ENCODE measurements at regions not wholly inside any gene's neighbourhood (a gene's known extent, or its start where the extent isn't known, plus 50 kb on each side); places are given as distances from the start of the nearest gene placed in this dataset.

DNA sequence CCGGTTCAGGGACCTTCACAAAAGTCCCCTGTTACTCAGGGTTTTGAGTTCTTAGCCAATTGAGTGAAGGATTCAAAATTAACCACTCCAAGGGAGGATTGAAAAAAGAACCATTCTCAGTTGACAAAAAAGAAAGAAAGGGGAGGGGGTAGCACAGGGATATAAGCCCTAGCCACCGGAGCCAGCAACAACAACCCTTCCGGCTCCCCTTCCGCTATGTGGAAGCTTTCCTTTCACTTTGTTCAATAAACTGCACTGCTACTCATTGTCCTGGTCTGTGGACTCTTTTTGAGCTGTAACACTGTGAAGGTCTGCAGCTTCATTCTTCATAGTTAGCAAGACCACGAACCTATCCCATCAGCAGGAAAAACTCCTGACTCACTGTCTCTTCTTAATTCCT lies 1488.1 kb upstream of the PRR20A start:
- TF ChIP-seq, protein P1, sequence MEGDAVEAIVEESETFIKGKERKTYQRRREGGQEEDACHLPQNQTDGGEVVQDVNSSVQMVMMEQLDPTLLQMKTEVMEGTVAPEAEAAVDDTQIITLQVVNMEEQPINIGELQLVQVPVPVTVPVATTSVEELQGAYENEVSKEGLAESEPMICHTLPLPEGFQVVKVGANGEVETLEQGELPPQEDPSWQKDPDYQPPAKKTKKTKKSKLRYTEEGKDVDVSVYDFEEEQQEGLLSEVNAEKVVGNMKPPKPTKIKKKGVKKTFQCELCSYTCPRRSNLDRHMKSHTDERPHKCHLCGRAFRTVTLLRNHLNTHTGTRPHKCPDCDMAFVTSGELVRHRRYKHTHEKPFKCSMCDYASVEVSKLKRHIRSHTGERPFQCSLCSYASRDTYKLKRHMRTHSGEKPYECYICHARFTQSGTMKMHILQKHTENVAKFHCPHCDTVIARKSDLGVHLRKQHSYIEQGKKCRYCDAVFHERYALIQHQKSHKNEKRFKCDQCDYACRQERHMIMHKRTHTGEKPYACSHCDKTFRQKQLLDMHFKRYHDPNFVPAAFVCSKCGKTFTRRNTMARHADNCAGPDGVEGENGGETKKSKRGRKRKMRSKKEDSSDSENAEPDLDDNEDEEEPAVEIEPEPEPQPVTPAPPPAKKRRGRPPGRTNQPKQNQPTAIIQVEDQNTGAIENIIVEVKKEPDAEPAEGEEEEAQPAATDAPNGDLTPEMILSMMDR (IDR thresholded peaks at IDR 0.05) = no peak
- no peak for TF ChIP-seq POLR2A (IDR thresholded peaks at IDR 0.05)

Data from Peyer's patch (tissue), 4 donors.